HepG2 (cell line): ENCODE measurements at regions not wholly inside any gene's neighbourhood (a gene's known extent, or its start where the extent isn't known, plus 50 kb on each side); places are given as distances from the start of the nearest gene placed in this dataset.

ENCODE experiments used
- ATAC-seq: fragments of 200-7000 bp; cut with Tn5 transposase; 3 replicates; pipeline ENCODE4 v1.9.1; 2020; ENCODE audit warnings: mild to moderate bottlenecking, moderate library complexity
- BruUV-seq: library from RNA; stranded (reverse); fragments of 400-500 nt; replicated peaks from 2 replicates; lab custom pipeline; 2021; lab: Mats Ljungman, UMichigan
- CTCF ChIA-PET: fragments of 300-600 bp; formaldehyde crosslinking; extraction: SDS; loops from one replicate; lab custom pipeline; 2021; ENCODE audit warnings: low total read pairs, inconsistent platforms, low intra/inter-chr PET ratio; lab: Yijun Ruan, JAX
- POLR2A ChIA-PET: fragments of 350-600 bp; sonication (Branson Sonifier 250); formaldehyde crosslinking; loops from one replicate; lab custom pipeline; 2020; ENCODE audit warnings: antibody characterized with exemption, inconsistent platforms; lab: Yijun Ruan, JAX
- DNase-seq: peaks from one replicate; pipeline ENCODE4 v3.0.0-alpha.2; 2015; ENCODE audit warnings: low spot score
- FAIRE-seq: peaks from 3 replicates; lab custom pipeline; 2011; peaks lifted over from hg19 to GRCh38; lab: Jason Lieb, UNC
- H2AFZ ChIP-seq: one replicate; pipeline ENCODE4 v1.6.1; 2011; ENCODE audit warnings: low read length, inconsistent platforms
- H3K27ac ChIP-seq: fragments of 300-600 bp; 3 replicates; pipeline ENCODE4 v1.8.0; 2011; ENCODE audit warnings: mixed run types, mild to moderate bottlenecking, mixed read lengths, low read length, inconsistent platforms; ENCODE audit not compliant: insufficient read depth; ENCODE audit errors: extremely low read length
- H3K27me3 ChIP-seq, 2 experiments: fragments of 200-600 bp in 1 of 2; 2 replicates in 1 of 2; 3 replicates in 1 of 2; pipeline versions ENCODE4 v1.6.0 to v1.8.0; 2011; ENCODE audit warnings: low read length in 2 of 2, mild to moderate bottlenecking in 2 of 2, moderate library complexity in 2 of 2, inconsistent platforms in 1 of 2; ENCODE audit not compliant: insufficient read depth in 2 of 2, control insufficient read depth in 1 of 2
- H3K36me3 ChIP-seq, 2 experiments: fragments of 200-600 bp in 1 of 2; replicated peaks in 1 of 2; 2 replicates in 1 of 2; 3 replicates in 1 of 2; pipeline versions ENCODE4 v1.5.1 to v1.8.0; 2011; ENCODE audit warnings: low read length in 2 of 2, inconsistent platforms in 1 of 2; ENCODE audit not compliant: insufficient read depth in 2 of 2, control insufficient read depth in 1 of 2
- H3K4me1 ChIP-seq: 2 replicates; pipeline ENCODE4 v1.5.1; 2012; ENCODE audit warnings: low read length, inconsistent platforms; ENCODE audit not compliant: insufficient read depth
- H3K4me2 ChIP-seq: 2 replicates; pipeline ENCODE4 v1.6.0; 2011; ENCODE audit warnings: low read depth, low read length, inconsistent platforms
- H3K4me3 ChIP-seq, 3 experiments: fragments of 200-600 bp in 1 of 3; sonication (generic), shearing (Covaris generic) in 1 of 3; replicated peaks in 1 of 3; 2 replicates each; pipeline ENCODE4 v1.5.1; 2011 to 2016; ENCODE audit warnings: low read length in 3 of 3, inconsistent platforms in 2 of 3, low read depth in 2 of 3, mild to moderate bottlenecking in 2 of 3, control low read depth in 1 of 3, mixed read lengths in 1 of 3; ENCODE audit not compliant: insufficient read depth in 1 of 3
- H3K79me2 ChIP-seq: one replicate; pipeline ENCODE4 v1.6.1; 2011; ENCODE audit warnings: low read length, inconsistent platforms; ENCODE audit not compliant: insufficient read depth
- H3K9ac ChIP-seq: 2 replicates; pipeline ENCODE4 v1.6.0; 2011; ENCODE audit warnings: mild to moderate bottlenecking, low read depth, low read length, inconsistent platforms; ENCODE audit not compliant: insufficient read depth
- H3K9me3 ChIP-seq: 2 replicates; pipeline ENCODE4 v1.5.1; 2012; ENCODE audit warnings: mild to moderate bottlenecking, low read length
- H4K20me1 ChIP-seq: 2 replicates; pipeline ENCODE4 v1.6.0; 2011; ENCODE audit warnings: inconsistent platforms, mild to moderate bottlenecking, low read length, moderate library complexity; ENCODE audit not compliant: insufficient read depth
- FOXC1 ChIP-seq: sonication (generic); formaldehyde crosslinking; IDR thresholded peaks from 2 replicates; pipeline ENCODE4 v1.8.0; 2022; ENCODE audit warnings: mild to moderate bottlenecking, missing genetic modification reagents, borderline replicate concordance
- MLLT10 ChIP-seq: sonication (generic); formaldehyde crosslinking; IDR thresholded peaks from 2 replicates; pipeline ENCODE4 v1.4.0; 2020; ENCODE audit warnings: missing genetic modification reagents
- RARG ChIP-seq: sonication (generic); formaldehyde crosslinking; IDR thresholded peaks from 2 replicates; pipeline ENCODE4 v1.4.0; 2020; ENCODE audit warnings: low read depth, mild to moderate bottlenecking, missing genetic modification reagents
- TCF12 ChIP-seq, 2 experiments: fragments of 450-650 bp in 1 of 2; sonication (generic) in 1 of 2; formaldehyde crosslinking in 1 of 2; IDR thresholded peaks; 2 replicates each; pipeline versions ENCODE4 v1.6.1 to v1.8.0; 2017 to 2022; ENCODE audit warnings: antibody characterized with exemption in 1 of 2, mild to moderate bottlenecking in 1 of 2, missing genetic modification reagents in 1 of 2, moderate library complexity in 1 of 2
- TOE1 ChIP-seq: sonication (generic); formaldehyde crosslinking; IDR thresholded peaks from 2 replicates; pipeline ENCODE4 v1.4.0; 2020; ENCODE audit warnings: mild to moderate bottlenecking, missing genetic modification reagents
- ZNF296 ChIP-seq: sonication (generic); formaldehyde crosslinking; conservative IDR thresholded peaks from 2 replicates; pipeline ENCODE4 v1.5.0; 2020; ENCODE audit warnings: mild to moderate bottlenecking, missing genetic modification reagents
- ZNF557 ChIP-seq: sonication (generic); formaldehyde crosslinking; IDR thresholded peaks from 2 replicates; pipeline ENCODE4 v1.4.0; 2020; ENCODE audit warnings: missing genetic modification reagents
- ZNF672 ChIP-seq: sonication (generic); formaldehyde crosslinking; IDR thresholded peaks from 2 replicates; pipeline ENCODE4 v1.8.1; 2022; ENCODE audit warnings: missing genetic modification reagents
- WGBS: methylation state at CpG from one replicate; pipeline ENCODE4 v1.1.6; 2017; ENCODE audit warnings: low lambda C conversion rate; 5-methylcytosine and 5-hydroxymethylcytosine counted together
- in situ Hi-C: cut with HindIII; loops from 2 replicates; pipeline ENCODE4 v1.10.0; 2017; ENCODE audit warnings: low pct_unique_long_range_greater_than_20kb; ENCODE audit not compliant: extremely low pct_ligation_motif_present
- intact Hi-C: fragments of 100-400 bp; cut with micrococcal nuclease; formaldehyde crosslinking; loops from one replicate; pipeline ENCODE4 v1.10.0; 2022; ENCODE audit not compliant: unreplicated experiment
- TF ChIP-seq, protein P1 (sequence below): sonication (generic); formaldehyde crosslinking; IDR thresholded peaks from 2 replicates; pipeline ENCODE4 v1.9.0; 2022; ENCODE audit warnings: missing genetic modification reagents, mild to moderate bottlenecking, borderline replicate concordance

DNA sequence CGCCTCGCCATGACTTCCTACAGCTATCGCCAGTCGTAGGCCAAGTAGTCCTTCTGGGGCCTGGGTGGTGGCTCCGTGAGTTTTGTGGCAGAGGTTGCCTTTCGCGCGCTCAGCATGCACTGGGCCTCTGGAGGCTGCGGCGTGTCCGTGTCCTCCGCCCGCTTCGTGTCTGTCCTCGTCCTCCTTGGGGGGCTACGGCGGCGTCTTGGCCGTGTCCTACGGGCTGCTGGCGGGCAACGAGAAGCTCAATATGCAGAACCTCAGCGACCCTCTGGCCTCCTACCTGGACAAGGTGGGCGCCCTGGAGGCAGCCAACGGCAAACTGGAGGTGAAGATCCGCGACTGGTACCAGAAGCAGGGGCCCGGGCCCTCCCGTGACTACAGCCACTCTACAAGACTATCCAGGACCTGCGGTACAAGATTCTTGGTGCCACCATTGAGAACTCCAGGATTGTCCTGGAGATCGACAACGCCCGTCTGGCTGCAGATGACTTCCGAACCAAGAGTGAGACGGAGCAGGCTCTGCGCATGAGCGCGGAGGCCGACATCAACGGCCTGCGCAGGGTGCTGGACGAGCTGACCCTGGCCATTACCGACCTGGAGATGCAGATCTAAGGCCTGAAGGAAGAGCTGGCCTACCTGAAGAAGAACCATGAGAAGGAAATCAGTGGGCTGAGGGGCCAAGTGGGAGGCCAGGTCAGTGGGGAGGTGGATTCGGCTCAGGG lies 296.3 kb downstream of the OGFRL1 start:
- 80% methylated on average over 29 of the region's 44 CpGs for WGBS
- H2AFZ ChIP-seq = no peak overlapping the region
- no peak overlapping the region for H3K27ac ChIP-seq
- intact Hi-C loops = no loop called here
- no peak overlapping the region for H3K9ac ChIP-seq
- POLR2A ChIA-PET = no interaction called here
- TF ChIP-seq ZNF557 (no peak), TOE1 (CRISPR knock-in tag) (no peak), ZNF672 (CRISPR knock-in tag) (no peak), TCF12 (IDR thresholded peaks at IDR 0.05) (no peak), TCF12 (CRISPR knock-in tag; IDR thresholded peaks at IDR 0.05) (no peak), RARG (CRISPR knock-in tag) (no peak), MLLT10 (CRISPR knock-in tag) (no peak), ZNF296 (no peak), FOXC1 (CRISPR knock-in tag) (no peak)
- TF ChIP-seq, protein P1, sequence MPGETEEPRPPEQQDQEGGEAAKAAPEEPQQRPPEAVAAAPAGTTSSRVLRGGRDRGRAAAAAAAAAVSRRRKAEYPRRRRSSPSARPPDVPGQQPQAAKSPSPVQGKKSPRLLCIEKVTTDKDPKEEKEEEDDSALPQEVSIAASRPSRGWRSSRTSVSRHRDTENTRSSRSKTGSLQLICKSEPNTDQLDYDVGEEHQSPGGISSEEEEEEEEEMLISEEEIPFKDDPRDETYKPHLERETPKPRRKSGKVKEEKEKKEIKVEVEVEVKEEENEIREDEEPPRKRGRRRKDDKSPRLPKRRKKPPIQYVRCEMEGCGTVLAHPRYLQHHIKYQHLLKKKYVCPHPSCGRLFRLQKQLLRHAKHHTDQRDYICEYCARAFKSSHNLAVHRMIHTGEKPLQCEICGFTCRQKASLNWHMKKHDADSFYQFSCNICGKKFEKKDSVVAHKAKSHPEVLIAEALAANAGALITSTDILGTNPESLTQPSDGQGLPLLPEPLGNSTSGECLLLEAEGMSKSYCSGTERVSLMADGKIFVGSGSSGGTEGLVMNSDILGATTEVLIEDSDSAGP (CRISPR knock-in tag) = no peak
- CTCF ChIA-PET = no interaction called here
- H3K4me2 ChIP-seq = no peak overlapping the region
- H3K9me3 ChIP-seq = no peaks in the 10 kb centered on the region
- no peaks in the 10 kb centered on the region for H3K36me3 ChIP-seq
- in situ Hi-C loops = no loop called here
- H3K4me1 ChIP-seq = no peaks in the 10 kb centered on the region
- no peaks in the 10 kb centered on the region for H3K79me2 ChIP-seq
- H3K27me3 ChIP-seq = no peaks in the 10 kb centered on the region; a peak in 1 of 5 replicates
- H4K20me1 ChIP-seq = no peaks in the 10 kb centered on the region
- FAIRE-seq (no peak), ATAC-seq (no peak), DNase-seq (no peak)
- no peak overlapping the region for H3K4me3 ChIP-seq
- no TSS peak for BruUV-seq
